Suppressor macrophage treated with lipopolysaccharide for 1 hour (primary cell): ENCODE measurements at regions not wholly inside any gene's neighbourhood (a gene's known extent, or its start where the extent isn't known, plus 50 kb on each side); places are given as distances from the start of the nearest gene placed in this dataset.
A peak's percentile ranks its signal among the peaks of the same experiment; 100 is the strongest.
"Not testable (repeated sequence)": the region's sequence is repeated elsewhere in the genome, so short reads cannot be mapped to it uniquely, and the experiment has no call there.

Experiments
- DNase-seq, 3 donors: peaks; one replicate each; pipeline ENCODE4 v3.0.0-alpha.2; 2020 to 2022

DNA sequence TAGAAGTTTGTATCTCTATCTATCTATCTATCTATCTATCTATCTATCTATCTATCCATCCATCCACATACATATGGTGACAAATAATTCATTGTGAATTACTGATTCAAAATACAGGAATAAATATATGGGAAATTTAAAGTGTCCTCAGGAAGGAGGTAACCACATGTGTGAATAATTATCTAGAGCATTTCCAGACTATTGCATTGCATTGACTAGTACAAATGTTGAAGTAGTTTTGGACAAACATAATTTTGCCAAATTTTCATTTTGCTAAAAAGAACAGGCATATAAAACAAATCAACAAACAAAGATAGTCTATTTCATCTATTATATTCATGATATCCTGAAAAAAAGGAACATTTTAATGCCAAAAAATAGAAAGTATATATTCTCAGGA lies 192.7 kb downstream of the UTRN start:
- no peak for DNase-seq

DNA sequence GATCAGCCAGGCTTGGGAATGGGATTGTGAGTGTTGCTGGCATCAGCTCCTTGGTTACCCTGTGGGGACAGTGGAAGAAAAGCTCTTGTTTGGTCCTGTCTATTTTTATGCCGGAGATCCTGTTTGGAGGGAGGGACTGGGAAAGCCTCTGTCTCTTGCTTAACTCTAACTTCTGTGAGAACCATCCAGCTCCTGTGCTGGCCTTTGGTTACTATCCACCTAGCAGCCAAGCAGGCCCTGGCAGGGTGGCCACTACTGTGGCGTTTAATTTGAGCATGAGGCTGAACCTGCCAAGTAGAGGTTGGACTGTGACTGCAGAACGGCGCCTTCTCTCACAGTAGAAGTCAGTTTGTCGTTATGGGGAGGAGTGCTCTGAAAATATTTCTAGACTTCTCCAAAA lies 193.3 kb downstream of the UTRN start:
- DNase-seq, result no peak

DNA sequence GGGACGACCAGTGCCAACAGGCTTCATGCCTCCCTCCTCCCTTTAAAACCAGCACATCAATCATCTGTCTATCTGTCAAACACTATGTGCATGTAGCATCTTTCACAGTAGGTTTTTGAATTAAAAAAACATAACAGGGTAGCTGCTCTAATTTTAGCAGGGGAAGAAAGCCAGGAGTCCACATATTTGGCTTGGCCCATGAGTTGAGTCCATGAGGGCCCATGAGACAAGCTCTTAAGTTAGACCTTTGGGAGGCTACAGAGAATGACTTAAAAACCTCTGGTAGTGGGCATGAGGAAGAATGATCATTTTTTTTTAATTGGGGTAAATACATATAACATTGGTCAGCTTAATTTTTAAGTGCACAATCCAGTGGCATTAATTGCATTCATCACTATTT lies 194.9 kb downstream of the UTRN start:
- DNase-seq, result no peak

DNA sequence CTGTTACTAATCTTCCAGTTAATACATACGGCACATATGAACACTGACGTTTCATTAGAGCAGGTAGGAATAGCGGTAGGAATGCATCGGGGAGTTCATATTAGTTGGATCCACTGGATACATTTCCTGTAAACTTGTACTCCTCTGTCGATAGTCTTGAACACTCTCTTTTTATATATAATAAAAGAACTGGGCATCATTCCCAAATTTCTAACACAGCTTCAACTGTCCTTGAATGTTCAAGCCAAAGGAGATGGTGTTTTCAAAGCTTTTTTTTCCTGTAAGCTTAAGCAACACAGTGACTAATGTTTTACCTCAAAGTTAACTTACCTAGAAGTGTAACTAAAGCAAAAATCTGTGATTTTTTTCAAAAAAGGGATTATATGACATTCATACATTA lies 195.3 kb downstream of the UTRN start:
- no peak for DNase-seq

DNA sequence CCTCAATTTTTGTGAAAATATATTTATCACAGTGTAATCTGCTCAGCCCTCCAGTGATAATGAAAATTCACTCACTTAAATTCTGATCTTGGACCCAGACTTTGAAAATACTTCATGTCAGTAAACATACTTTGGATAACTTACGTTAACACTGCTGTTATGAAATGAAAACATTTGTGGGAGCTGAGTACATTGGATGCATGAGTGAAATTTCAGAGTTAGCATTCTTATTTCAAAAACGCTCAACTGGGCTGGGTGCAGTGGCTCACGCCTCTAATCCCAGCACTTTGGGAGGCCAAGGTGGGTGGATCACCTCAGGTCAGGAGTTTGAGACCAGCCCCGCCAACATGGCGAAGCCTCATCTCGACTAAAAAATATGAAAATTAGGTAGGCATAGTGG lies 196.4 kb downstream of the UTRN start:
- no peak for DNase-seq

DNA sequence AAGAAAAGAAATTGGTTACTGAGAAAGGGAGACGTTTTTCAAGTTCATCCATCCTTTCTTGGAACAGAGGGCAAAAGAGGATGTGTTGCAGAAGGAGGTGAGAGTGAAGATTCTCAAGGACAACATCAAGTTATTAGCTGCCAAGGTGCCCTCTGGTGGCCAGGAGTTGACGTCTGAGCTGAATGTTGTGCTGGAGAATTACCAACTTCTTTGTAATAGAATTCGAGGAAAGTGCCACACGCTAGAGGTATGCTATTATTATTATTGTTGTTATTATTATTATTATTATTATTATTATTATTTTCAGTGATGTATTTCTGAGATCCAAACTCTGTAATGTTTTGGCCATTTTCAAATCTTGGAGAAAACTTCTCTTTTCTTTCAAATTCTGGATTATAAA lies 197.0 kb downstream of the UTRN start:
- peak; percentile 71 to 77 (median 72) for DNase-seq

DNA sequence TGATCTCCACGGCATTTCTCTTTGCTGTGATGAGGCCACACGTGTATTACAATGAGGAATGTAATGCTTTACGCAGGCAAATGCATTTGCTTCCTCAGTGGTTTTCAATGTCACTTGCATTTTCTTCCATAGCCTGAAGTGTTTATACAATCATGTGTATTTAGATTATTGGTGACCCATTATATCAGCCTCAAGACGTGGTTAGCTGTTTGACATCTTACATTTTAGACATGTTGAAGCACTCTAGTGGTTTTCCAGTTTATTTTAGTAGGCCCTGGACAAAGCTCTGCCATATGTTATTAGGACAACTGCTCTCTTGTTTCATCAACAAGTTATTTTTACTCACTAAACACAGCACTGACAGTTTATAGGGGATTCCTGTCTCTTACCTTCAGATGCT lies 200.4 kb downstream of the UTRN start:
- no peak for DNase-seq

DNA sequence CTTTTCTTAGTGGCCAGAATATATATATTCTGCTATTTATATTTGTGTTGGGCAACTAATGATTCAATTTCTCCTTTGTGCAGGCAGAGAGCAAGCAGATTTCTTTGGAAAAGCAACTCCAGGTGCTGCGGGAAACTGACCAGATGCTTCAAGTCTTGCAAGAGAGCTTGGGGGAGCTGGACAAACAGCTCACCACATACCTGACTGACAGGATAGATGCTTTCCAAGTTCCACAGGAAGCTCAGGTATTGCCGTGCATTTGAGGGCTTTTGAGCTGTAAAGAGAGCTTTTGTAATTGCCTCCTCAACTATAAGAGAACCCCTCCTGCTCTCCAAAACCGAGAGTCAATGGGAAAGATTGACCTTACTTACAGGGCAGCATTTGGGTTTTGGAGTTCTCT lies 203.5 kb downstream of the UTRN start:
- no peak for DNase-seq

DNA sequence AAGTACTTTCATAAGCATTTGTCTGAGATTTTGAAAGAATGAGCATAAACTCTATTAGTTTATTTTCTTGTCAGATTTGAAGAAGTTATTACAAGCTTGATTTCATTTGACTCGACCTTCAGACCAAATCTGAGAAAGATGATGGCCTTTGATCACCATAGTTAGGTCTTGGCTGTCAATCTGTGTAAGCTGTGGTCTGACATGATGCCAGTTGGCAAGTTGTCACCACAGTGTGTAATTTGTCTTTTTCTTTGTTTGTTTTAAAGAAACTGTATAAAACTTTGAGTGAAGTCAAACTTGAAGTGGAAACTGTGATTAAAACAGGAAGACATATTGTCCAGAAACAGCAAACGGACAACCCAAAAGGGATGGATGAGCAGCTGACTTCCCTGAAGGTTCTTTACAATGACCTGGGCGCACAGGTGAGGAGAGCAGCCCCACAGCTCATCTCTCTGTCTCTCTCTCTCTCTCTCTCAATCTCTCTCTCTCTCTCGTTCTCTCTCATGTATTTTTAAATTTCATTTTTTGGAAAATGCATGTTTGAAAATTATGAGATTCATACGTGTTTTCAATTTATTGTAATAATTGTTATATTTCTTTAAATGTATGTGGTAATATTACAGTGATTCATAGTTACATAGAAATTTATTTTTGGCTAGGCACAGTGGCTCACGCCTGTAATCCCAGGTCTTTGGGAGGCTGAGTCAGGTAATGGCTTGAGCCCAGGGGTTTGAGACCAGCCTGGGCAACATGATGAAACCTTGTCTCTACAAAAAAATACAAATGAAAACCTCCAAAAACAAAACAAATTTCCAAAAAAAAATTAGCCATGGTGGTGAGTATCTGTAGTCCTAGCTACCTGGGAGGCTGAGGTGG lies 208.1 kb downstream of the UTRN start:
- DNase-seq, result no peak

DNA sequence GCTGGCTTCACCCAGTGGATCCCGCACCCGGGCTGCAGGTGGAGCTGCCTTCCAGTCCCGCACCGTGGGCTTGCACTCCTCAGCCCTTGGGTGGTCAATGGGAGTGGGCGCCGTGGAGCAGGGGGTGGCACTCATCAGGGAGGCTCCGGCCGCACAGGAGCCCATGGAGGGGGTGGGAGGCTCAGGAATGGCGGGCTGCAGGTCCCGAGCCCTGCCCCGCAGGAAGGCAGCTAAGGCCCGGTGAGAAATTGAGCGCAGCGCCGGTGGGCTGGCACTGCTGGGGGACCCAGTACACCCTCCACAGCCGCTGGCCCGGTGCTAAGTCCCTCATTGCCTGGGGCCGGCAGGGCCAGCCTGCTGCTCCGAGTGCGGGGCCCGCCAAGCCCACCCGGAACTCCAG lies 209.9 kb downstream of the UTRN start:
- DNase-seq, result not testable (repeated sequence)

DNA sequence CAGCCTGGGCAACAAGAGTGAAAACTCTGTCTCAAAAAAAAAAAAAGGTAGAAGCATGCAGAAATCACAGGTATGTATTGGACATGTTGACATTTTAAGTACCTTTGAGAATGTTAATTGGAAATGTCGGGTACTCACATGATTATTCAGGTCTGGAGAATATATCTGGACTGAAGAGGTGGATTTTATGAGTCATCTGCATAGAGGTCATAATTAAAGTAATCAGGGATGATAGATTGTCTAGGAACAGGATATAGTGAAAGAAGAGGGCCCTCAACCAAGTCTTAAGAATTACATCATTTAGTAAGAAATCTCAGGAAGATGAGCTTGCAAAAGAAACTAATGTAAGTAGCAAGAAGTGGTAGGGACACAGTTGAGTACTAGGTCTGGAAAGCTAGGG lies 212.5 kb downstream of the UTRN start:
- DNase-seq, result no peak

DNA sequence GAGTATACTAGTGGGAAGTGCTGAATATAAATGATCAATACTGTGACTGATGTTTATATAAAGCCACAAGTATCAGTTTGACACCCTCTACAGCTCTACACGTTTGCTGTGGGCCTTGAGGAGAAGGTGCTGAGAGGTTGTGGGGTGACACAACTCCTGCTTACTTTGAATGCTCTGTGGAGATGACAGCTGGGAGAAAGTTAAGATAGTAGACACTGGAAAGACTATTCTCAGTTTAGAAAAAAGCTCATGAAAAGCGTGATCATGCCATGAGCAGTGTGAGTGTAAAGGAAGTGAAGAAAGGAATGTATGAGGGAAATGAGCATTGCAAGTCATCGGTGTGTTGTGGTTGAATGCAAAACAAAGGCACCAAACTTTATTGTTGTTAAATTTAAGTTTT lies 215.8 kb downstream of the UTRN start:
- no peak for DNase-seq

DNA sequence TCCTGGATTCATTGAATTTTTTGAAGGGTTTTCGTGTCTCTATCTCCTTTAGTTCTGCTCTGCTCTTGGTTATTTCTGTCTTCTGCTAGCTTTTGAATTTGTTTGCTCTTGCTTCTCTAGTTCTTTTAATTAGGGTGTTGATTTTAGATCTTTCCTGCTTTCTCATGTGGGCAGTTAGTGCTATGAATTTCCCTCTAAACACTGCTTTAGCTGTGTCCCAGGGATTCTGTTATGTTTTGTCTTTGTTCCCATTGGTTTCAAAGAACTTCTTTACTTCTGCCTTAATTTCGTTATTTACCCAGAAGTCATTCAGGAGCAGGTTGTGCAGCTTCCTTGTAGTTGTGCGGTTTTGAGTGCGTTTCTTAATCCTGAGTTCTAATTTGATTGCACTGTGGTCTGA lies 220.1 kb downstream of the UTRN start:
- DNase-seq, result not testable (repeated sequence)

DNA sequence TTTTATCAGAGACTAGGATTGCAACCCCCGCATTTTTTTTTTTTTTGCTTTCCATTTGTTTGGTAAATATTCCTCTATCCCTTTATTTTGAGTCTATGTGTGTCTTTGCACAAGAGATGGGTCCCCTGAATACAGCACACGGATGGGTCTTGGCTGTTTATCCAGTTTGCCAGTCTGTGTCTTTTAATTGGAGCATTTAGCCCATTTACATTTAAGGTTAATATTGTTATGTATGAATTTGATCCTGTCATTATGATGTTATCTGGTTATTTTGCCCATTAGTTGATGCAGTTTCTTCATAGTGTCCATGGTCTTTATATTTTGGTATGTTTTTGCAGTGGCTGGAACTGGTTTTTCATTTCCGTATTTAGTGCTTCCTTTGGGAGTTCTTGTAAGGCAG lies 220.9 kb downstream of the UTRN start:
- DNase-seq, result not testable (repeated sequence)

DNA sequence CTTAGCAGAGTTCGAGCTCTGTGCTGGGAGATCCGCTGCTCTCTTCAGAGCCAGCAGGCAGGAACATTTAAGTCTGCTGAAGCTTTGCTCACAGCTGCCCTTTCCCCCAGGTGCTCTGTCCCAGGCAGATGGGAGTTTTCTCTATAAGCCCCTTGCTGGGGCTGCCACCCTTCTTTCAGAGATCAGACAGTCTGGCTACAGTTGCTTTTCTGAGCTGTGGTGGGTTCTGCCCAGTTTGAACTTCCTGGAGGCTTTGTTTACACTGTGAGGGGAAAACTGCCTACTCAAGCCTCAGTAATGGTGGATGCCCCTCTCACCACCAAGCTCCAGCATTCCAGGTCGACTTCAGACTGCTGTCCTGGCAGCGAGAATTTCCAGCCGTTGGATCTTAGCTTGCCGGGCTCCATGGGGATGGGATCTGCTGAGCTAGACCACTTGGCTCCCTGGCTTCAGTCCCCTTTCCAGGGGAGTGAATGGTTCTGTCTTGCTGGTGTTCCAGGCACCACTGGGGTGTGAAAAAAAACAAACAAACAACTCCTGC lies 222.7 kb downstream of the UTRN start:
- DNase-seq, result not testable (repeated sequence)

DNA sequence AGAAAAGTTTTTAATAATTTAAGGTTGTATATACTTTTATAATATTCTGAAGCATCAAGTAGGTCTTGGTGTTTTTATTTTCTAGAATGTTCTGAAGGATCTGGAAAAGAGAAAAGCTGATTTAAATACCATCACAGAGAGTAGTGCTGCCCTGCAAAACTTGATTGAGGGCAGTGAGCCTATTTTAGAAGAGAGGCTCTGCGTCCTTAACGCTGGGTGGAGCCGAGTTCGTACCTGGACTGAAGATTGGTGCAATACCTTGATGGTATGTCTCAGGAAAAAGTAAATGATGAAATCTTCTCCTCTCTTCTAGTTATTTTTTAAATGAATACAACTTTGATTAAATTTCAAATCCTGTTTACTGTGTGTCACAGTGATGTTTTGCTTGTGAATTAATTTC lies 225.7 kb downstream of the UTRN start:
- no peak for DNase-seq

DNA sequence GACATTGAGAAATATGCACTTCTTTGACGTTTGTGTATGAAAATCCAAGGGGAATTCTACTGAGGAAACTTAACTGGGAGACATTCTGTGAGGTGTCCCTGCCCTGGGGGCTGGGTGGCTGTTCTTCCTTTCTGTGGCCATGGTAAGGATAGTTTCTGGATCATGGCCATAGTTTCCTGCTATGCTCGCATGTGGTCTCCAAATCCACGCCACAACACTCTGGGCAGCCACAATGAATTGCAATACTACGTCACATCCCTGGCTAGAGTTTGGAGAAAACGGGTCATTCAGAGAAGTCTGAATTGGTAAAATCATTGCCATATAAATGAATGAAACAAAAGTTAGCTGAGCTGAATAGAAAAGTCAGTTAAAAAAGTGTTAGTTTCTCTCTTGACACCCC lies 230.6 kb downstream of the UTRN start:
- DNase-seq, result no peak

DNA sequence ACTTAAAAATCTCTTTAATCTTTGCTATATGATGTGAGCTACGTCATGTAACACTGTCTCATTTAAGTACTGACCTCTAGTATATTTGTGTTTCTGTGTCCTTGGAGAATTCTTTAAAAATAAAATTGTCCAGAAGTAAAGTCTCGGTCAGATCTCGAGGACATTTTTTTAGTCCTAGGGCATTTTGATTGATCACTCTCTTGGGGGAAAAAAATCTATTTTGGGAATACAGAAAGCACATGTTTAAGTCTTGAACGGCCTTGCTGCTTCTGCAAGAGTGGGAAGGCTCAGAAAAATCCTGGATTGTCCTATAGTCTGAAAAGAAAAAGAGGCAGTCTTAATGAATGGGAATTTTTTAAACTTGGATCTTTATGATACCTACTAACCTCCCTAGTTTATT lies 234.3 kb downstream of the UTRN start:
- no peak for DNase-seq

DNA sequence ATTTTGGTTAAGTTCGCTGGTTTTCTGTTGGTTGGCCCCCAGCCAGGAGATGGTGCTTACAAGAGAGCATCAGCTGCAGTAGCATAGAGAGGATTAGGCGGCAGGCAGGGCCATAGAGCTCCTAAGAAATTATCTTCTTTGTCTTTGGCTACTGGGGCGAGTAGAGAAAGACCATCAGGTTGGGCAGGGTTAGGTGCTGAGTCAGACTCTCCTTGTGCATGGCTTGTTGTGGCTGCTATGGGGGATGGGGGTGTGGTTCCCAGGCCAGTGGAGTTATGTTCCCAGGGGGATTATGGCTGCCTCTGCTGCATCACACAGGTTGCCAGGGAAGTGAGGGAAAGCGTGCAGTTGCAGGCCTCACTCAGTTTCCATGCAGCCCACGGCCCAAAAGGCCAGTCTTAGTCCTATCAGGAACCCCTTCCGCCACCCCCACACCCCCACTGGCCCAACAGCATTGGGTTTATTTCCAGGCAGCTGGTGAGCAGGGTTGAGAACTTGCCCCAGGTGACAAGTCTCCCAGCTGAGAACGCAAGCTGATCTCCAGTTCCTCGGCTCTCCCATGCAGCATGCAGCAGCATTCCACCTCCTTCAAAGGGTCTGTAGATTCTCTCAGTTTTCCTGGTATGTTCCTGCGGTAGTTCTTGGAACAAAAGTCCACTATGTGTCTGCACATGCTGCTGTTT lies 243.7 kb downstream of the UTRN start:
- no peak for DNase-seq

DNA sequence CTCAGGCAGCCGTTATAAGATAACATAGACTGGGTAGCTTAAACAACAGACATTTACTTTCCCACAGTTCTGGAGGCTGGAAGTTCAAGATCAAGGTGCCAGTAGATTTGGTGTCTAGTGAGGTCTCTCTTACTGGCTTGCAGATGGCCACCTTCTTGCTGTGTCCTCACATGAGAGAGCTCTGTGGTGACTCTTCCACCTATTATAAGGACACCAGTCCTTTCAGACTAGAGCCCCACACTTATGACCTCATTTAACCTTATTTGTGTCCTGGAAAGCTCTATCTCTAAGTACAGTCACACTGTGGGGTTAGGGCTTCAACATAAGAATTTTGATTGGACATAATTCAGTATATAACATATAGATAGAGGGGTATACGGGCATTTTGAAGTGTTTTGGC lies 245.0 kb downstream of the UTRN start:
- no peak for DNase-seq

DNA sequence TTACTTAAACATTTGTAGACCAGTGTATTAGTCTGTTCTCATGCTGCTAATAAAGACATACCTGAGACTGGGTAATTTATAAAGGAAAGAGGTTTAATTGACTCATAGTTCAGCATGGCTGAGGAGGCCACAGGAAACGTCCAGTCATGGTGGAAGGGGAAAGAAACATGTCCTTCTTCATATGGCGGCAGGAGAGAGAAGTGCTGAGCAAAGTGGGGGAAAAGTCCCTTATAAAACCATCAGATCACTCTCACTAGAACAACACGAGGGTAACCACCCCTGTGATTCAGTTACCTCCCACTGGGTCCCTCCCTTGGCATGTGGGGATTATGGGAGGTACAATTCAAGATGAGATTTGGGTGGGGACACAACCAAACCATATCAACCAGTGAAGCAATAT lies 247.1 kb downstream of the UTRN start:
- DNase-seq, result not testable (repeated sequence)

DNA sequence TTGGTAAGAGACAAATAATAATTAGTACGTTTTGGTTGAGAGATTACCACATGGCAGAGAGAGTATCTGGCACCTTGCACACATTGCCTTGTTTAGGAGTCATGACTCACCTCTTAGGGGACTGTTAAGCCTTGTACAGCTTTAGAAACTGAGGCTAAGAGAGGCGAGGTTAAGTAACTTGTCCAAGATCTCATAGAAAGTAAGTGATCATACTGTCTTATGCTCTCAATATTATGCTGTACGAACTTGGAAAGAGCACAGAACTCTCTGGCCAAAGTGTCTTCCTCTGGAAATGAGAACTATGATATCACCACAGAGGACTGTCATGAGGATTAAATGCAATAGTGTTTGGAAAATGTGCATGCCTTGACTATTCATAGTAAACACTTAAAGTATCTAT lies 249.0 kb downstream of the UTRN start:
- DNase-seq, result no peak

DNA sequence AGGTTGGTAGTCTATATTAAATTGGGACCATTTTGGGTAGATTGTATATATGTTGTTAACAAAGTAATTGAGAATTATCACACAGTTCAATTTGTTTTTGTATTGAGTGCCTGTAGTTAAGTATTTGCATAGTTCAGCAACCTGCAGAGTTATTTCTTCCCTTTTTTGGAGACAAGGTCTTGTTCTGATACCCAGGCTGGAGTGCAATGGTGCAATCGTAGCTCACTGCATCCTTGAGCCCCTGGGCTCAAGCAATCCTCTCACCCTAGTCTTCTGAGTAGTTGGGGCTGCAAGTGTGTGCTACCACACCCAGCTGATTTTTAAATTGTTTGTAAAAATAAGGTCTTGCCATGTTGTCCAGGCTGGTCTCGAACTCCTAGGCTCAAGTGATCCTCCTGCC lies 250.5 kb downstream of the UTRN start:
- DNase-seq, result no peak

DNA sequence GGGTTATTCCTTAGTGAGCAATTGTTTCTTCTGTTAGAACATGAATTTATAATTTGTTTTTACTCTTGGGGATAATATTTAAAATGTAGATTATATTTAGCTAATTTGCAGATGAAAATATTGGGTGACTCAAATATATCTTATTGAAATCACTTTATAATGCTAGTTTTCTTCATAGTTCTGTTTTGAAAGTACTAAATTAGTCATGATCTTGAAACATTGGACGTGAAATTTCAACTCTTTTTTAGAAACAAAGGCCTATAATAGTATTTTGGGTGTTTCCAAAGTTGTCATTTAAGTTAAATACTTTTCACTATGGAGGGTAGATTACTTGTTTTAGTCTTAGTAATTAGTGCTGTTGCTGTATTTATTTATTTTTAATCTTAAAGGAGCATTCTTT lies 250.9 kb downstream of the UTRN start:
- DNase-seq, result no peak
